Astrocyte (in vitro differentiated cells and primary cell): ENCODE measurements at regions not wholly inside any gene's neighbourhood (a gene's known extent, or its start where the extent isn't known, plus 50 kb on each side); places are given as distances from the start of the nearest gene placed in this dataset.
"Not testable (repeated sequence)": the region's sequence is repeated elsewhere in the genome, so short reads cannot be mapped to it uniquely, and the experiment has no call there.

ENCODE experiments used
- DNase-seq: peaks from one replicate; pipeline ENCODE4 v3.0.0-alpha.2; 2010; ENCODE audit warnings: low read depth
- FAIRE-seq: peaks from 2 replicates; lab custom pipeline; 2011; peaks lifted over from hg19 to GRCh38; lab: Jason Lieb, UNC
- H2AFZ ChIP-seq: 2 replicates; pipeline ENCODE4 v1.6.0; 2012; ENCODE audit warnings: low read depth, low read length, inconsistent platforms
- H3K27ac ChIP-seq: 2 replicates; pipeline ENCODE4 v1.5.1; 2011; ENCODE audit warnings: low read depth, low read length, inconsistent platforms
- H3K27me3 ChIP-seq: 2 replicates; pipeline ENCODE4 v1.6.0; 2011; ENCODE audit warnings: low read length, inconsistent platforms; ENCODE audit not compliant: insufficient read depth
- H3K36me3 ChIP-seq: 2 replicates; pipeline ENCODE4 v1.5.1; 2011; ENCODE audit warnings: low read length, inconsistent platforms; ENCODE audit not compliant: insufficient read depth
- H3K4me1 ChIP-seq: 2 replicates; pipeline ENCODE4 v1.5.1; 2011; ENCODE audit warnings: low read length, inconsistent platforms; ENCODE audit not compliant: insufficient read depth
- H3K4me2 ChIP-seq: 2 replicates; pipeline ENCODE4 v1.6.0; 2012; ENCODE audit warnings: low read length, inconsistent platforms
- H3K4me3 ChIP-seq: 2 replicates; pipeline ENCODE4 v1.5.1; 2011; ENCODE audit warnings: low read depth, mild to moderate bottlenecking, low read length, inconsistent platforms; ENCODE audit not compliant: insufficient read depth
- H3K79me2 ChIP-seq: 2 replicates; pipeline ENCODE4 v1.6.0; 2012; ENCODE audit warnings: mild to moderate bottlenecking, low read length, inconsistent platforms; ENCODE audit not compliant: insufficient read depth
- H3K9ac ChIP-seq: 2 replicates; pipeline ENCODE4 v1.6.0; 2012; ENCODE audit warnings: mild to moderate bottlenecking, low read length, inconsistent platforms
- H3K9me3 ChIP-seq: 2 replicates; pipeline ENCODE4 v1.5.1; 2012; ENCODE audit warnings: low read depth, mild to moderate bottlenecking, low read length, inconsistent platforms; ENCODE audit not compliant: insufficient read depth
- H4K20me1 ChIP-seq: 2 replicates; pipeline ENCODE4 v1.6.0; 2012; ENCODE audit warnings: low read length, inconsistent platforms; ENCODE audit not compliant: insufficient read depth
- H3K27ac Mint-ChIP-seq: one replicate; pipeline ENCODE4 v1.8.0; 2021; ENCODE audit warnings: mild to moderate bottlenecking, mixed read lengths; ENCODE audit not compliant: unreplicated experiment
- H3K27me3 Mint-ChIP-seq: one replicate; pipeline ENCODE4 v1.8.0; 2021; ENCODE audit warnings: low read depth, mixed read lengths; ENCODE audit not compliant: unreplicated experiment
- H3K36me3 Mint-ChIP-seq: one replicate; pipeline ENCODE4 v1.8.0; 2021; ENCODE audit warnings: low read depth, mixed read lengths; ENCODE audit not compliant: unreplicated experiment
- H3K4me1 Mint-ChIP-seq: one replicate; pipeline ENCODE4 v1.8.0; 2021; ENCODE audit warnings: low read depth, mixed read lengths; ENCODE audit not compliant: unreplicated experiment
- H3K4me3 Mint-ChIP-seq: one replicate; pipeline ENCODE4 v1.8.0; 2021; ENCODE audit warnings: mild to moderate bottlenecking, moderate library complexity, mixed read lengths; ENCODE audit not compliant: unreplicated experiment
- H3K9me3 Mint-ChIP-seq: one replicate; pipeline ENCODE4 v1.8.0; 2021; ENCODE audit warnings: mild to moderate bottlenecking, mixed read lengths; ENCODE audit not compliant: unreplicated experiment
- CTCF ChIP-seq: IDR thresholded peaks from 2 replicates; pipeline ENCODE4 v1.5.1; 2011; ENCODE audit warnings: low read depth, mild to moderate bottlenecking, inconsistent platforms, low read length, moderate library complexity; ENCODE audit not compliant: insufficient read depth
- EZH2 ChIP-seq: IDR thresholded peaks from 2 replicates; pipeline ENCODE4 v1.6.1; 2012; ENCODE audit warnings: mild to moderate bottlenecking, low read length, inconsistent platforms; ENCODE audit not compliant: insufficient read depth

GRCh38 chr18:73531601-73532000 is 616.0 kb downstream of the FBXO15 start:
- Histone ChIP-seq H3K9me3 (no peaks in the 10 kb centered on the region), H4K20me1 (no peaks in the 10 kb centered on the region), H2AFZ (no peak overlapping the region), H3K9ac (no peak overlapping the region), H3K4me1 (no peaks in the 10 kb centered on the region), H3K36me3 (no peaks in the 10 kb centered on the region), H3K27me3 (no peaks in the 10 kb centered on the region), H3K4me2 (no peak overlapping the region), H3K79me2 (no peaks in the 10 kb centered on the region), H3K27ac (no peak overlapping the region), H3K4me3 (no peak overlapping the region)
- DNase-seq, result no peak
- H3K4me1 Mint-ChIP-seq, result no peaks in the 10 kb centered on the region
- TF ChIP-seq EZH2 (no peak), CTCF (no peak)
- H3K36me3 Mint-ChIP-seq, result peaks cover 2% of the 10 kb centered on the region
- peaks cover 1% of the 10 kb centered on the region for H3K27me3 Mint-ChIP-seq
- no peak overlapping the region for H3K4me3 Mint-ChIP-seq
- FAIRE-seq, result no peak
- H3K9me3 Mint-ChIP-seq, result peaks cover 6% of the 10 kb centered on the region
- H3K27ac Mint-ChIP-seq, result no peak overlapping the region

- no peak overlapping the region for H3K4me3 Mint-ChIP-seq
- H3K27me3 Mint-ChIP-seq, result peaks cover 1% of the 10 kb centered on the region
- H2AFZ ChIP-seq, result no peak overlapping the region
- no peak overlapping the region for H3K4me2 ChIP-seq
- H3K4me1 Mint-ChIP-seq, result no peaks in the 10 kb centered on the region
- no peak overlapping the region for H3K27ac Mint-ChIP-seq
- H3K4me3 ChIP-seq, result no peak overlapping the region
- peaks cover 2% of the 10 kb centered on the region for H3K36me3 Mint-ChIP-seq
- FAIRE-seq (no peak), DNase-seq (no peak)
- no peak overlapping the region for H3K27ac ChIP-seq
- H3K9me3 ChIP-seq, result no peaks in the 10 kb centered on the region
- H3K9me3 Mint-ChIP-seq, result peaks cover 6% of the 10 kb centered on the region
- H3K4me1 ChIP-seq, result no peaks in the 10 kb centered on the region
- no peaks in the 10 kb centered on the region for H3K36me3 ChIP-seq
- H4K20me1 ChIP-seq, result no peaks in the 10 kb centered on the region
- H3K79me2 ChIP-seq, result no peaks in the 10 kb centered on the region
- no peak overlapping the region for H3K9ac ChIP-seq
- H3K27me3 ChIP-seq, result no peaks in the 10 kb centered on the region
- TF ChIP-seq CTCF (no peak), EZH2 (no peak)
Observed at GRCh38 chr18:73528066-73528465, 619.6 kb downstream of the FBXO15 start.

- Histone ChIP-seq H3K27ac (no peak overlapping the region), H3K4me1 (no peaks in the 10 kb centered on the region), H3K4me2 (no peak overlapping the region), H2AFZ (no peak overlapping the region), H3K9me3 (no peaks in the 10 kb centered on the region), H3K4me3 (no peak overlapping the region), H4K20me1 (no peaks in the 10 kb centered on the region), H3K36me3 (no peaks in the 10 kb centered on the region), H3K27me3 (no peaks in the 10 kb centered on the region), H3K9ac (no peak overlapping the region), H3K79me2 (no peaks in the 10 kb centered on the region)
- H3K27ac Mint-ChIP-seq, result no peak overlapping the region
- FAIRE-seq (no peak), DNase-seq (no peak)
- no peaks in the 10 kb centered on the region for H3K4me1 Mint-ChIP-seq
- H3K9me3 Mint-ChIP-seq, result no peaks in the 10 kb centered on the region
- H3K4me3 Mint-ChIP-seq, result no peak overlapping the region
- TF ChIP-seq CTCF, result no peak
- TF ChIP-seq EZH2, result no peak
- no peaks in the 10 kb centered on the region for H3K36me3 Mint-ChIP-seq
- H3K27me3 Mint-ChIP-seq, result no peaks in the 10 kb centered on the region
Observed at GRCh38 chr18:73520229-73520628, 627.4 kb downstream of the FBXO15 start.

- H3K4me3 Mint-ChIP-seq, H3K4me1 Mint-ChIP-seq, H3K36me3 Mint-ChIP-seq, H3K27me3 ChIP-seq, H2AFZ ChIP-seq, H3K27me3 Mint-ChIP-seq, H3K27ac Mint-ChIP-seq, H3K4me3 ChIP-seq, H3K27ac ChIP-seq, H3K9me3 Mint-ChIP-seq, H3K4me1 ChIP-seq, FAIRE-seq, H3K79me2 ChIP-seq, DNase-seq, H3K9ac ChIP-seq, H4K20me1 ChIP-seq, H3K36me3 ChIP-seq, H3K4me2 ChIP-seq, H3K9me3 ChIP-seq: not testable (repeated sequence)
Observed at GRCh38 chr18:73516056-73516455, 631.6 kb downstream of the FBXO15 start.
